OCI-LY1 (cell line): ENCODE measurements at regions not wholly inside any gene's neighbourhood (a gene's known extent, or its start where the extent isn't known, plus 50 kb on each side); places are given as distances from the start of the nearest gene placed in this dataset.
"Not testable (repeated sequence)": the region's sequence is repeated elsewhere in the genome, so short reads cannot be mapped to it uniquely, and the experiment has no call there.

Experiments used
- EZH2 ChIP-seq: fragments of 200-600 bp; sonication (generic), shearing (Covaris generic); IDR thresholded peaks from 2 replicates; pipeline ENCODE4 v1.8.0; 2017; ENCODE audit warnings: borderline replicate concordance, mixed run types, mild to moderate bottlenecking, antibody characterized with exemption, low read length, moderate library complexity, mixed read lengths
- TF ChIP-seq, protein P1 (sequence below): fragments of 200-600 bp; sonication (generic), shearing (Covaris generic); IDR thresholded peaks from 2 replicates; pipeline ENCODE4 v1.5.1; 2017; ENCODE audit warnings: mild to moderate bottlenecking, antibody characterized with exemption, low read length, moderate library complexity, mixed read lengths

DNA sequence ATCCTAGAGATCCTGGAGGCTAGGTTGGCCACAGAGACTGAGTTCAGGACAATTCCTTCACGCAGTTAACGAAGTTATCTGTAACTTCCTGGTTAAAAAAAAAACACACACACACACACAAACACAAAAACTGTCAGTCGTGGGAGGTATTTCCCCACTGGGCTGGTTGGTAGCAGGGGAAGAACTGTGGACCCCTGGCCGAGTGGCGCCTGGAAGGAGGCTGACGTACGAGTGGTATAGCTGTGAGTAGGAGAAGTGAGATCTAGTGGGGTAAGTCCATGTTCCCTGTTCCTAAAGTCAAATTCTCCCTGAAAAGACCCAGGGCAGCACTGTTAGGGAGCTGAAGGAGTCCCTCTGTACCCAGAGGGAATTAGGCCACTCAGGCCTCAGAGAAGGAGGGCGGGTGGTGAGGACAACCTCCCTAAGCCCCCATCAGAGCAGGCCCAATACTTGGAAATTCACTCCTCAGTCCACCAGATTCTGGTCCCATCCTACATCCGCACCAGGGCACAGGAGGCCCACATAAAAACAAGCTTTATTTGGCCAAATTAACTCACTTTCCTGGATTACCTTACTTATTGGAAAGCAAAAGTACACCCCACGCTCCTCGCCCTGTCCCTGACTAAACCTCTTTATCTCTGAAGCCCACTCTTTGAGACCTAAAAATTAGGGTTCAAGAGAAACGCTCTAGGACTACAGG lies 108.3 kb upstream of the FOXD4L5 start:
- TF ChIP-seq, protein P1, sequence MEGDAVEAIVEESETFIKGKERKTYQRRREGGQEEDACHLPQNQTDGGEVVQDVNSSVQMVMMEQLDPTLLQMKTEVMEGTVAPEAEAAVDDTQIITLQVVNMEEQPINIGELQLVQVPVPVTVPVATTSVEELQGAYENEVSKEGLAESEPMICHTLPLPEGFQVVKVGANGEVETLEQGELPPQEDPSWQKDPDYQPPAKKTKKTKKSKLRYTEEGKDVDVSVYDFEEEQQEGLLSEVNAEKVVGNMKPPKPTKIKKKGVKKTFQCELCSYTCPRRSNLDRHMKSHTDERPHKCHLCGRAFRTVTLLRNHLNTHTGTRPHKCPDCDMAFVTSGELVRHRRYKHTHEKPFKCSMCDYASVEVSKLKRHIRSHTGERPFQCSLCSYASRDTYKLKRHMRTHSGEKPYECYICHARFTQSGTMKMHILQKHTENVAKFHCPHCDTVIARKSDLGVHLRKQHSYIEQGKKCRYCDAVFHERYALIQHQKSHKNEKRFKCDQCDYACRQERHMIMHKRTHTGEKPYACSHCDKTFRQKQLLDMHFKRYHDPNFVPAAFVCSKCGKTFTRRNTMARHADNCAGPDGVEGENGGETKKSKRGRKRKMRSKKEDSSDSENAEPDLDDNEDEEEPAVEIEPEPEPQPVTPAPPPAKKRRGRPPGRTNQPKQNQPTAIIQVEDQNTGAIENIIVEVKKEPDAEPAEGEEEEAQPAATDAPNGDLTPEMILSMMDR: not testable (repeated sequence)
- TF ChIP-seq EZH2: not testable (repeated sequence)
